ENCODE measurements at regions not wholly inside any gene's neighbourhood (a gene's known extent, or its start where the extent isn't known, plus 50 kb on each side); places are given as distances from the start of the nearest gene placed in this dataset.
A peak's percentile ranks its signal among the peaks of the same experiment; 100 is the strongest.
"Not testable (repeated sequence)": the region's sequence is repeated elsewhere in the genome, so short reads cannot be mapped to it uniquely, and the experiment has no call there.

- FAIRE-seq (no peak), DNase-seq (ENCODE audit: insufficient read length, low spot score) (peak; percentile 25)
- TF ChIP-seq CTCF (IDR thresholded peaks at IDR 0.05; ENCODE audit: insufficient read depth, missing control alignments): peak; percentile 49
These were observed 594.9 kb downstream of the REEP3 start for GRCh38 chr10:64115908-64116643.

GRCh38 chr10:64116707-64117106 is 595.5 kb downstream of the REEP3 start:
- DNase-seq (ENCODE audit: insufficient read length, low spot score): no peak

GRCh38 chr10:64118736-64119135 is 597.5 kb downstream of the REEP3 start:
- FAIRE-seq (no peak), DNase-seq (ENCODE audit: insufficient read length, low spot score) (no peak)
- no peak for TF ChIP-seq CTCF (IDR thresholded peaks at IDR 0.05; ENCODE audit: insufficient read depth, missing control alignments)

More at GRCh38 chr10:64116707-64117106, 595.5 kb downstream of the REEP3 start:
- no peak for FAIRE-seq
- no peak for TF ChIP-seq CTCF (IDR thresholded peaks at IDR 0.05; ENCODE audit: insufficient read depth, missing control alignments)

- FAIRE-seq: not testable (repeated sequence)
These were observed 599.2 kb downstream of the REEP3 start for GRCh38 chr10:64120301-64120980.

GRCh38 chr10:64130152-64130551 is 609.0 kb downstream of the REEP3 start:
- DNase-seq (ENCODE audit: insufficient read length, low spot score): no peak
- TF ChIP-seq CTCF (IDR thresholded peaks at IDR 0.05; ENCODE audit: insufficient read depth, missing control alignments): no peak
- FAIRE-seq: no peak

More at GRCh38 chr10:64120301-64120980, 599.2 kb downstream of the REEP3 start:
- DNase-seq (ENCODE audit: insufficient read length, low spot score): not testable (repeated sequence)

GRCh38 chr10:64134676-64135075 is 613.5 kb downstream of the REEP3 start:
- no peak for FAIRE-seq
- DNase-seq (ENCODE audit: insufficient read length, low spot score): no peak
- no peak for TF ChIP-seq CTCF (IDR thresholded peaks at IDR 0.05; ENCODE audit: insufficient read depth, missing control alignments)

- no peak for TF ChIP-seq CTCF (IDR thresholded peaks at IDR 0.05; ENCODE audit: insufficient read depth, missing control alignments)
- FAIRE-seq: no peak
- DNase-seq (ENCODE audit: insufficient read length, low spot score): no peak
These were observed 621.2 kb downstream of the REEP3 start for GRCh38 chr10:64142395-64142794.

Data from D721Med (cell line).